ENCODE measurements at regions not wholly inside any gene's neighbourhood (a gene's known extent, or its start where the extent isn't known, plus 50 kb on each side); places are given as distances from the start of the nearest gene placed in this dataset.
A peak's percentile ranks its signal among the peaks of the same experiment; 100 is the strongest.

GRCh38 chrX:122154019-122154418, 1030.1 kb upstream of the GRIA3 start:
- no peak for FAIRE-seq
- Histone ChIP-seq H3K27ac (no peak overlapping the region), H3K9me3 (no peaks in the 10 kb centered on the region), H3K4me1 (no peaks in the 10 kb centered on the region), H3K4me3 (no peak overlapping the region), H3K4me2 (no peak overlapping the region)
- ChIA-PET CTCF (no interaction called here), POLR2A (no interaction called here)
- WGBS (ENCODE audit: missing lambda C conversion rate) = 0% methylated on average over 1 of the region's 1 CpG
- no peak for TF ChIP-seq MAX (IDR thresholded peaks at IDR 0.05)
- no peak for DNase-seq (ENCODE audit: low read depth in 1 of 2, low spot score in 1 of 2)
- ATAC-seq = no peak

- ChIA-PET CTCF (no interaction called here), POLR2A (no interaction called here)
- Histone ChIP-seq H3K9me3 (no peaks in the 10 kb centered on the region), H3K4me1 (no peaks in the 10 kb centered on the region), H3K4me2 (no peak overlapping the region), H3K27ac (no peak overlapping the region), H3K4me3 (no peak overlapping the region)
- no peak for ATAC-seq
- 1% methylated on average over 2 of the region's 2 CpGs for WGBS (ENCODE audit: missing lambda C conversion rate)
- TF ChIP-seq TP53 (CRISPR knock-in tag; IDR thresholded peaks at IDR 0.05) (no peak), POLR2A (IDR thresholded peaks at IDR 0.05; ENCODE audit: low read length) (no peak), ZSCAN20 (CRISPR knock-in tag; IDR thresholded peaks at IDR 0.05) (no peak), SMC3 (IDR thresholded peaks at IDR 0.05) (no peak), RAD21 (conservative IDR thresholded peaks at IDR 0.05 in 1 of 2, IDR thresholded peaks at IDR 0.05 in 1 of 2) (no peak), HEYL (CRISPR knock-in tag; IDR thresholded peaks at IDR 0.05) (no peak), HMGXB4 (CRISPR knock-in tag; IDR thresholded peaks at IDR 0.05; ENCODE audit: borderline replicate concordance) (no peak), MAZ (IDR thresholded peaks at IDR 0.05; ENCODE audit: borderline replicate concordance, low read depth, low read length) (no peak), ZNF302 (CRISPR knock-in tag; IDR thresholded peaks at IDR 0.05) (no peak), PHF8 (IDR thresholded peaks at IDR 0.05; ENCODE audit: borderline replicate concordance, low read depth) (no peak), CEBPB (IDR thresholded peaks at IDR 0.05) (no peak), JUN (IDR thresholded peaks at IDR 0.05) (no peak), MAFK (IDR thresholded peaks at IDR 0.05; ENCODE audit: partially characterized antibody) (no peak), NFE2L2 (conservative IDR thresholded peaks at IDR 0.05; ENCODE audit: low read length) (no peak), USF2 (IDR thresholded peaks at IDR 0.05) (no peak)
- no peak for DNase-seq (ENCODE audit: low read depth in 1 of 2, low spot score in 1 of 2)
- FAIRE-seq = no peak
Observed at GRCh38 chrX:122168241-122168640, 1015.8 kb upstream of the GRIA3 start.

- Histone ChIP-seq H3K9me3 (no peaks in the 10 kb centered on the region), H3K27ac (no peak overlapping the region), H3K4me3 (no peak overlapping the region), H3K4me1 (no peaks in the 10 kb centered on the region), H3K4me2 (no peak overlapping the region)
- FAIRE-seq (no peak), DNase-seq (ENCODE audit: low read depth in 1 of 2, low spot score in 1 of 2) (no peak), ATAC-seq (no peak)
- ChIA-PET CTCF (no interaction called here), POLR2A (no interaction called here)
- WGBS (ENCODE audit: missing lambda C conversion rate) = 0% methylated on average over 1 of the region's 1 CpG
- peak; percentile 56 for TF ChIP-seq ZFP36 (IDR thresholded peaks at IDR 0.05; ENCODE audit: borderline replicate concordance, partially characterized antibody)
- TF ChIP-seq E2F6 (IDR thresholded peaks at IDR 0.05; ENCODE audit: borderline replicate concordance, low read depth) = no peak
Observed at GRCh38 chrX:122184791-122185190, 999.3 kb upstream of the GRIA3 start.

GRCh38 chrX:122187069-122187713, 996.9 kb upstream of the GRIA3 start:
- WGBS (ENCODE audit: missing lambda C conversion rate) = 0% methylated on average over 2 of the region's 2 CpGs
- FAIRE-seq (no peak), DNase-seq (ENCODE audit: low read depth in 1 of 2, low spot score in 1 of 2) (no peak), ATAC-seq (no peak)
- no peak overlapping the region for H3K27ac ChIP-seq
- TF ChIP-seq CHD4 (IDR thresholded peaks at IDR 0.05; ENCODE audit: borderline replicate concordance) = no peak
- no peak for TF ChIP-seq CBX2 (IDR thresholded peaks at IDR 0.05; ENCODE audit: borderline replicate concordance, low read depth)
- TF ChIP-seq KDM1A (IDR thresholded peaks at IDR 0.05; ENCODE audit: low read depth) = no peak
- no peak for TF ChIP-seq NFE2L2 (conservative IDR thresholded peaks at IDR 0.05; ENCODE audit: low read length)
- no peak for TF ChIP-seq EP300 (IDR thresholded peaks at IDR 0.05)
- TF ChIP-seq RARB (CRISPR knock-in tag; IDR thresholded peaks at IDR 0.05) = no peak
- TF ChIP-seq HDAC2 (IDR thresholded peaks at IDR 0.05) = no peak
- H3K4me2 ChIP-seq = no peak overlapping the region
- CTCF ChIA-PET = no interaction called here
- no peaks in the 10 kb centered on the region for H3K4me1 ChIP-seq
- POLR2A ChIA-PET = no interaction called here
- H3K4me3 ChIP-seq = no peak overlapping the region
- no peaks in the 10 kb centered on the region for H3K9me3 ChIP-seq
